Activated naive CD4-positive, alpha-beta T cell (primary cell): ENCODE measurements at regions not wholly inside any gene's neighbourhood (a gene's known extent, or its start where the extent isn't known, plus 50 kb on each side); places are given as distances from the start of the nearest gene placed in this dataset.
"Not testable (repeated sequence)": the region's sequence is repeated elsewhere in the genome, so short reads cannot be mapped to it uniquely, and the experiment has no call there.

Experiments
- DNase-seq, 4 experiments: peaks; one replicate each; lab custom pipeline; 2025; lab: John Stamatoyannopoulos, UW

DNA sequence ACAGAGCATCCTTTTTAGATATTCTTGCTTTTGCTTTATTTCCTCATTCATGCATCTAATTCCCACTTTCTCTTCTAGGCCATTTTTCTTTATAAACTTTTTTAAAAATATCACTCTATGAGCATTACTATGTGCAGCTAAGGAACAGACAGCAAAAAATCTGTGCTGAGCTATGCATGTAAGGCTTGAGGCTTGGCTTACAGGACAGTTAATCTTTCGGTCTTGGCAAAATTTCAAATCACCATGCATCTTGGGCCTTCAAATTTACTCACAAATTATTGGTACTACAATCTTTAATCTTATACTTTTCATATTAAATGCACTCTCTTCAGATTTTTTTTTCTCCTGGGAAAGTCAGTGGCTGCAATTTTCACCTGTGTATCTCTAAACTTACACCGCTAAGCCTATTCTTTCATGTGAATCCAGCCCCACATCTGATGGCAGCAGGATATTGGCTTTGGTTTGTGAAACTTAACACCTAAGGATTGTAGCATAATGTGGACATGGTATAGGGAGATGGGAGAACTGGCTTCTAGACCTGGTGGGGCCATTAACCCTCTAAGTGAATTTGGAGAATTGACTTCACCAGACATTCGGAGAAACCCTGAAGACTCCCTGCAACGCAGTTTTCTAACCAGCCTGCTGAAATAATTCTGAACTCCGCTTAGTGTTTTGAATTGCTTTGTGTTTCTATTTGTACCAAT, 278.3 kb downstream of the SPRY1 start:
- no peak for DNase-seq

DNA sequence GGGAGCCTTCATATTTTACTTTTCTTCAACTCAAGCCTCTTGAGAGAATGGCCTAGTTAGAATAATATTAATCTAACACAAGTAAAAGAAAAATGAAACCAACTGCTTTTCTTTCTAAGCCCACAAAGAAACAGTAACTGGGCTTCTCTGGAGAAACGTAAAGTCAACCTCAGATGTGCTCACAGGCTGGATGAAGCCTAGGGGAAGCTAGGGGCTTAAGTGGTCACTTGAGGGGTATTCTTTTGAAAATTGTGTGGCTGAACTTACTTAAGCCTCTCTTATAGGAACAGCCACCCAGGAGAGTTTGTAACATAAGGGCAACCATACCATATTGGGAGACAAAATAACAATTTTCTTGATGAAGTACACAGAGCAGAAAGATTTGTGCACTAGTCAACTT, 279.0 kb downstream of the SPRY1 start:
- DNase-seq: no peak

DNA sequence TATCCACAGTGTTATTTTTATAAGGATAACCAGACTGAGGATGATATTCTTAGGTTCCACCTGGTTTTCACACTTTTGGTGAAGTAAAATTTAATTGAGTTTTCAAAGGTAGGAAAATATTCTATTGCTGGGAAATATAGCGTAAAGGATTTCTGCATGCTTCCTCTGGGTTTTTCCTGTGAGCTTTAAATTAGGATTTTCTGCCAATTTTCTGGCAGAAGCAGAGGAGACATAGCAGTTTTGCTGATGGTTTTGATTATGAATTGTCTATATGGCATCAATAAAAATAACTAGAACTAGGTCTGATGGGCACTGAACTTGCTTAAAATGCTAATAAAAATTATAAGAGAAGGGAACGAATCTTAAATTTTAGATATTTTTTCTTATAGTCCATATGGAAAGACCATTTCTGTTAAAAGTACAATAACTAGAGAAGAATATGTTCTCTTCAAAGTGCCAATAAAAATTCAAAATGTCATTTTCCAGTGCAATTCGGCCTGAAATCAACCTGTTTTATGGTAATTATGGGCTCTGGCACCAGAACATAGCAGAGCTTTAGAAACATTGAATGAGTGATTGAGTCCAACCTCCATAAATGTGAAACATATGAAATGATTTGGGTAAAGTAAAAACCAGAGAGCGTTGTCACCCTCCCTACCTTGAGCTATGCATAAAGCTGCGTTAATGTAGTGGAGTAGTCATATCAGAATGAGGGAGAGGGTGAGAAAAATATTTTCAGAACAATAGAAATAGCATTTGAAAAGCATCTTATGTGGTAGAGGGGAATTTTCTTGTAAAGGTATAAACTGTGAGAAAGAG, 279.7 kb downstream of the SPRY1 start:
- no peak for DNase-seq

DNA sequence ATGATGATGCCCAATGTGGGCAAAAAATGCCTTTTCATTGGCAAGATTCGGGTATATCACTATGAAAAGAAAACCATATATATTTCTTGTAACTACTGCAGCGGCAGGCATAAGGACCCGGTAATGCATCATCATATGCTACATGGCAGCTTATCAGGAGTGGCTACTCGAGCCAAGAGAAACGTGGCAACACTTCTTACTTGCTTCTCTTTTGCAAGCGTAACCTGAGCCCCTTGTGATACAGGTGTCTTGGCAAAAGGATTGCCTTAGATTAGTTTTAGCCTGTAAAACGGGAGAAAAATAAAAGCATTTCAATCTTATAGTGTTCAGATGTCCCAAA, 280.3 kb downstream of the SPRY1 start:
- no peak for DNase-seq

DNA sequence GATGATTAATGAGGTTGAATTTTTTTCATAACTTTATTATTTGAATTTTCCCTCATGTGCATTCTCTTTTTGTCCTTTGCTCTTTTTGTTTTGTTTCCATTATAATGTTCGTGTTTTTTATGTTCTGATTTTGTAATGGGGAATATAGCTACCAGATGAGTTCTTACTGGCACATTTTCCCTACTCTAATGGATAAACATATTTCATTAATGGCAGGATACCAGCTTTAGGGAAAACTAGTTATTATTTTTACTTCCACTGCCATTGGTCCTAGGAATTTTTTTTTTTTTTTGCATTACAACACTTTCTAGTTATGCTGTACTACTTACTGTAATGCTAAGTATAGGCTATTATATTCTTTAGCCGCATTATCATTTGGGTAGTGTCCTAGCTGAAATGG, 286.3 kb downstream of the SPRY1 start:
- DNase-seq: no peak

DNA sequence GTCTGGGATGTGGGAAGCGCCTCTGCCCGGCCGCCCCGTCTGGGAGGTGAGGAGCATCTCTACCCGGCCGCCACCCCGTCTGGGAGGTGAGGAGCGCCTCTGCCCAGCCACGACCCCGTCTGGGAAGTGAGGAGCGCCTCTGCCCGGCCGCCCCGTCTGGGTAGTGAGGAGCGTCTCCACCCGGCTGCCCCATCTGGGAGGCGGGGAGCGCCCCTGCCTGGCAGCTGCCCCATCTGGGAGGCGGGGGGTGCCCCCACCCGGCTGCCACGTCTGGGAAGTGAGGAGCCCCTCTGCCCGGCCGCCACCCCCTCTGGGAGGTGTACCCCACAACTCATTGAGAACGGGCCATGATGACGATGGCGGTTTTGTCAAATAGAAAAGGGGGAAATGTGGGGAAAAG, 288.3 kb downstream of the SPRY1 start:
- not testable (repeated sequence) for DNase-seq

DNA sequence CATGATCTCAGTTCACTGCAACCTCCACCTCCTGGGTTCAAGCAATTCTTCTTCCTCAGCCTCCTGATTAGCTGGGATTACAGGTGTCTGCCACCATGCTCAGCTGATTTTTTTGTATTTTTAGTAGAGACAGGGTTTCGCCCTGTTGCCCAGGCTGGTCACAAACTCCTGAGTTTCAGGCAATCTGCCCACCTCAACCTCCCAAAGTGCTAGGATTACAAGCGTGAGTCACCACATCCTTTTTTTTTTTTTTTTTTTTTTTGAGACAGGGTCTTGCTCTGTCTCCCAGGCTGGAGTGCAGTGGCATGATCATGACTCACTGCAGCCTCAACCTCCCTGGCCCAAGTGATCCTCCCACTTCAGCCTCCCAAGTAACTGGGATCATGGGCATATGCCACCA, 298.9 kb downstream of the SPRY1 start:
- DNase-seq: not testable (repeated sequence)

DNA sequence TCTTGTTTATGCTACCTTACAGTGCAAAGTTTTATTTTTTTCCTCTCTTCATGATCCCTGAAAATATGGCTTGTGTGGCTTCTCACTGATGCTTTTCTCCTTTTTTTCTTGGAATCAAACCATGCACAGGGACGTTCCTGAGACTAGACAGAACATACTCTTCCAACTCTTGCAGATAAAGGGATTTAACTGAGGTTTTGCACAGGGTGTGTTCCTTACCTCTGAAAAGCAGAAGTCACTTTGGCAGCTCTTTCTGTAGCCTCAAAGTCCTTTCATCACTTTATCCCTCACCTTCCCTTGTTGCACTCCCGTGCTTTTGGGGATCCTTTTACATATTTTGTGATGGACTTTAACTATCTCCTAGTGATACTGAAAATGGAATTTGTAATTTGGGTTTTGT, 300.1 kb downstream of the SPRY1 start:
- DNase-seq: no peak

DNA sequence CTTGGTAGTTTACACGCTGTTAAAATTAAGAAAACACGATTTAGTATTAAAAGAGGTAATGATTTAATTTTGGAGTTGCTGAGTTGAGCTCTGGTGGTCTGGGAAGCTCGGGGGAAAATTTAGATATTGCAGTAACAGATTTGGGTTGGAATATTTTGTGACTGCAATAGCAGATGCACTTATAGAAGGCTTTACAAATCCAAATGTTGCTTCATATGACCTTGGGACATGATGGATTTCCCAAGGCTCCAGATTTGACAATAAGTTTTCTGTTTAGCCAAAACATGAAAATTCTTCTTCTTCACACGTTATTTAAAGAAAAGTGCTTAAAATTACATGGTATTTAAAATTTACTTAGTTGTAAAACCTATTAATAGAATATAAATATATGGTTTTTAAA, 302.0 kb downstream of the SPRY1 start:
- DNase-seq: no peak

DNA sequence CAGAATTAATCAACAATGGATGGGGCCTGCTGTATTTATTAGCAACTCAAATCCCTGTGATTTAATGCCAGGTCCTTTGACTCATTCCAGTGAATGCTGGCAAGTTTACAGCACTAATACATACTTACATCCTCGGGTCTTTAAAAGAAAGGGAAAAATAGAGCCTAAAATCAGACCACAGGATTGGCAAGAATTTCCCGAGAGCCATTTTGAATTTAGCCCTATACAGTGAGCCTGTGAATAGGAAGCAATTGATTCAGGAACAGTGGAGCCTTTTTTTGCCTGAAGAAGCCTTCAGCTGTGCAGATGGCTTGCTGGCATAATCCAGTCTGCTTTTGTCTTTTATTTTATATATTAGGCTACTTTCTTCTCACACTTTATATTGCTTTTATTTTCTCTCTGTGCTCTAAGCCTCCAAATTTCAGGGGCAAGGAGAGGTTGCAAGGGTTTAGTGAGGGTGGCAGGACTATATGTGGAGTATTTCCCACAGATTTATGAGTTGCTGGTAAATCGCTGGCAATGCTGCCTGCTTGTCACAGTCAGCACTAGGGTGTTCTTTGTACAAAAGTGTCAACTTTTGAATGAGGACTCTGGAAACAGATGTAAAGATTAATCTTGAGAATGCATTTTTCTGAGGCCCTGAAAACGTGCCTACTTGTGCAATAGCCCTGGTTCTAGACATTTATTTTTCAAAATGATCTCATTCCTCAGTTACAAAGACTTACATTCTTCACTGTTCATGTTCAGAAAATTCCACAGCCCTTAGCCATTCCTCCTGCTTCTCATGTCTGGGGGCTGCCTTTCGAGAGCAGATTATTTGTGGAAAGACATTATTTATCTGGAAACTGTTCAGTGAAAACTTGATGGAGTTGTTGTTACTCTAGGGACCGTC, 303.5 kb downstream of the SPRY1 start:
- DNase-seq: no peak

DNA sequence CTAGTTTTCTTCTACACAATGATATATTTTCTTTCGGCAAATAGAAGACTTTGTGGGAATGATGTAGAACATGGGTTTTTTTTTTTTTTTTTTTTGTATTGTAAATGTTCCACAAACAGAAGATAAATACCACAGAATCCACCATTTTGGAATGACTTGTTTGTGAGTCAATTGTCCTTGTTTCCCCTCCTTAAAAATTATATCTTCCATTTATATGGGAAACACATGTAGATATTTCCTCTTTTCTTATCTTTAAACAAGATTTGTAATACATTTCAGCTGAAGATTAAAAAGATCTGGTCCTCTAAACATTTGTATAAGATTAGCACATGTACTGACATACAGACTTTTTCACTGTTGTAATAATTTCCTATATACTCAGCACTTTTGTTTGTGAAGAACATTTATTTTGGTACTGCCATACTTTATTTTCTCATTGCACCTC, 304.6 kb downstream of the SPRY1 start:
- no peak for DNase-seq

DNA sequence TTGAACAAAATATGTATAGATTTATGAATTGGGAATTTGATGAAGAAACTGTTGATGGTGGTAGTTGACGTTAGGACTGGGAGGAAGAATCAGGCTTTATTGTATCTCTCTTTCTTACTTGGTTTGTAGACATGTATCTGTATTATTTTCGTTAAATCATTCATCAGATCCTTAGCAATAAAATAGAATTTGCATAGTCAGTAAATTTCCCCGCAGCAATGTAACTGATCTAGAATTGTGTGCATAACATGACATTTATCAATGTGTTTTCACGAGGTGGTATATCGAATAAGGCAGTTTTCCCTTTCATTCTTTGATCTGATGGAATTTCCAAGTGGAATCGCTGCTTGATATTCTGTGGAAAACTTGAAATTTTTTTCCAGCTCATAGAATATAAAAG, 308.8 kb downstream of the SPRY1 start:
- DNase-seq: no peak

DNA sequence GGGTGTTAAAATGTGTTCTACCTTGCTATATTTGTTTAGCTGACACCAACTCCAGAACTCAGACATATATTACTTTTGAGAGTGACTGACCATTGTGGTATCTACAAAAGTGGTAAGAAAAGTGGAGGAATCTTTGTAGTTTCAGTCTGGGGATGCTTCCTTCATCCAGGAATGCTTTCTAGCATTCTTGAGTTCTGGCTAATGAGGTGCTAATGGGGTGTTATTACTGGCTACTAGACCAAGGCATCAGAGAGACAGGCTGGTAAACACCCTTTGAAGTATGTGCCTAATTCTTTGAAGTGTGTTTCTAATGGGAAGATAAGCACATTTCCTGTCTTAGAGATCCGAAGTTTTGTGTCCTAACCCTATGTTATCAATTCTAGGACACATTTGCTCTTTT, 310.4 kb downstream of the SPRY1 start:
- no peak for DNase-seq

DNA sequence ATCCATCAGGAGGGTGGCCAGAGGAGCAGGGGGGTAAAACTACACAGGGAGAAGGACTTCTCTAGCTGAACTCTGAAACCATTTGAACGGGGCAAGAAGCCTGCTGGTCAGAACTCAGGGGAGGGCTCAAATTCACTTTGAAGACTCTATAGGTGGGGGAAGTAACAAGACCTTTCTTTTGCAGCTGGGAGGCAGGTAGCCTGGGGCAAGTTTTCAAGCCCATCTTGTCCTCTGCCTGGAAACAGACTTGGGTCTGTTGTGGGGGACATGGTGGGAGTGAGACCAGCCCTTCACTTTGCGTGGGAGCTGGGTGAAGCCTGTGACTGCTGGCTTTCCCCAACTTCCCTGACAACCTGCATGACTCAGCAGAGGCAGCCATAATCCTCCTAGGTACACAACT, 312.3 kb downstream of the SPRY1 start:
- no peak for DNase-seq

DNA sequence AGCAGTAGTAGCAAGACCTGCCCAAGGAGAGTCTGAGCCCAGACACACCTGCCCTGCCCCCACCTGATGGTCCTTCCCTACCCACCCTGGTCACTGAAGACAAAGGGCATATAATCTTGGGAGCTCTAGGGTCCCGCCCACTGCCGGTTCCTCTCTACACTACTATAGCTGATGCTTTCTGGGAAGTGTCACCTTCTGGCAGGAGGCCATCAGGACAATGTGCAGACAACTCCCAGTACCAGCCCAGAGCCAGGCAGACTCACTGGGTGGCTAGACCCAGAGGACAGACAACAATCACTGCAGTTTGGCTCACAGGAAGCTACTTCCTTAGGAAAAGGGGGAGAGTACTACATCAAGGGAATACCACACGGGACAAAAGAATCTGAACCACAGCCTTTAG, 312.7 kb downstream of the SPRY1 start:
- no peak for DNase-seq

DNA sequence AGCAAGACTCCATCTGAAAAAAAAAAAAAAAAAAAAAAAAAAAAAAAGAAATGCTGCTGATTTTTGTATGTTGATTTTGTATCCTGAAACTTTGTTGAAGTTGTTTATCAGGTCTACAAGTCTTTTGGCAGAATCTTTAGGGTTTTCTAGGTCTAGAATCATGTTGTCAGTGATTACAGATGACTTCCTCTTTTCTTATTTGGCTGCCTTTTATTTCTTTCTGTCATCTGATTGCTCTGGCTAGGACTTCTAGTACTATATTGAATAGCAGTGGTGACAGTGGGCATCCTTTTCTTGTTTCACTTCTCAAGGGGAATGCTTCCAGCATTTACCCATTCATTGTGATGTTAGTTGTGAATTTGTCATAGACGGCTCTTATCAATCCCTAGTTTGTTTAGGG, 334.4 kb downstream of the SPRY1 start:
- DNase-seq: no peak

DNA sequence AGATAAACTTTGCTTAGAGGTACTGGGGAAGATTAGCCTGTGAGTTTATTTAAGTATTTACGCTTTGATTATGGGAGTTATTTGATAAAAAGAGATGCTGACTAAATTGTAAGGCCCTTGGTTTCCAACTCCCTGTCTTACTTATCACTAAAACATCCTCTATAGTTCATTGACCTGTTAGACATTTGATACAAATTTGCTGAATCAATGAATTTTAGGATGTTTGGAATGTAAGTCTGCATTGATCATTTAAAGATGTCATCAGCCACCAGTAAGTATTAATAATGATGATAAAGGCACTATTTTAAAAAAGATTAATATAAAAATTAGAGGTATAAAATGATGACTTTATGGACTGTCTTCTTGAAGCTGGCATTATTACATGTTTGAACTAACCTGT, 340.6 kb downstream of the SPRY1 start:
- no peak for DNase-seq

DNA sequence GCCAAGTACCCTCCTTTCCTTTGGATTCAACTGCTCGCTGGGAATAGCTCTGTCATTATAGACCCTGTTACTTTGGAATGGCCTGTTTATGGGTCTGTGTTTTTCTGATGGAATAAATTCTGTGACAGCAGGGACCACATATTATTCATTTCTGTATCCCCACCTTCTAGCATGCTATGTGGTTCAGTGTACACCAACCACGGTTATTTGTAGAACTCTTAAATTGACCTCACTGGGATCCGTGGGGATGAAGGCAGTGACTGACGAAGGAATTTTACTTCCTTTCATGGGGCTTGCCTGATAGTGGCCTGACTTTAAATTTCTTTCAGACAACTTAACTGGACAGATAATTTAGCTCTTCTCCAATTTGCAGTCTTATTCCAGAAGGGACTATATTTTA, 343.2 kb downstream of the SPRY1 start:
- no peak for DNase-seq

DNA sequence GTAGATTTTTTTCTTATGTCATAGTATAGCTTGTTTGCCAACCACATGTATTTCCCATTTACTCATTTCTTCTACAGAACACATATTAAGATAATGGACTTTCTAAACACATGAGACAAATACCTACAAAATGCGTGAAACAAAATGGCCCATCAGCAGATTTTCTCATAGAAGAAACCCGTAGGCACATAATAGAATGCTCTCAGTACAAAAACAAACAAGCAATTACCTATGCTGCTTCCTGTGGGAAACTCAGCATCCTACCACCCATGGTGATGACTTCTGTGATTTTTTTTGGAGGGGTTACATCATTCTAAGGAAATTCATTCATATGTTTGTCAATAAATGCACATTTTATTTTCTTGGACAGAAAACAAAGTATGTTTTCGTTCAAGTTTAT, 343.6 kb downstream of the SPRY1 start:
- no peak for DNase-seq

DNA sequence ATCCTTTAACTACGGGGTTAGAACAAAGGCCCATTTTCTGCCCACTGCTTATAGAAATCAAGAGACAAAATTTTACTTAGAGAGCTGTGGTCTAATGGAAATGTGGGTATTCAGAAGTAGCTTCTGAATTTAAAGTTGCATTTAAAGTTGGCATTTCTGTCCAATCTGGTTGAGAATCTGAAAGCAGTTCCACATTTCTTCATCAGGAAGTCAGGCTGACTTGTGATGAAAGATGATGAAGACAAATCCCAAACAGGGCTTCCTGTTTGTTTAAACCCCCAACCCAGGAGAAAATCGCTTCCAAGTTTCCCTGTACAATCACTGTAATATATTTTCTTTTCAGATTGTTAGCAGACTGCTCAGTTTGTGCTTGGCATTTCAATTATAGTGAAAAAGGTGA, 345.3 kb downstream of the SPRY1 start:
- DNase-seq: no peak

DNA sequence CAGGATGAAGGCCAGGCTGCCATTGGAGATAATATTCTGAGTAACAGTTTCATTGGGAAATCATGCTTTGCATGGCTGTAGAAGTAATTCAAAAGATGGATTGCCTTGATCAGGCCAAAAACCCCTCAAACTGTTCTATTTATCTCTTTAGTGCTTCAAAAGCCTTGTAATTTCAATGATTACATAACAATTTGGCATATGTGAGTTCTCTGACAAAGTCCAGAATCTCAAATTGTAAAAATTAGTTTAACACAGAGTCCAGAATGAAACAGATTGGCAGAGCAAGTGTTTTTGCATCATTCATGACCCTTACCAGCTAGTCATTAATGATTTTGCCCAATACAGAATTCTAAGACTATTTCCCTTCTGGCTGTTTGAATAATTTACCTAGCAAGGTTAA, 347.3 kb downstream of the SPRY1 start:
- DNase-seq: no peak

DNA sequence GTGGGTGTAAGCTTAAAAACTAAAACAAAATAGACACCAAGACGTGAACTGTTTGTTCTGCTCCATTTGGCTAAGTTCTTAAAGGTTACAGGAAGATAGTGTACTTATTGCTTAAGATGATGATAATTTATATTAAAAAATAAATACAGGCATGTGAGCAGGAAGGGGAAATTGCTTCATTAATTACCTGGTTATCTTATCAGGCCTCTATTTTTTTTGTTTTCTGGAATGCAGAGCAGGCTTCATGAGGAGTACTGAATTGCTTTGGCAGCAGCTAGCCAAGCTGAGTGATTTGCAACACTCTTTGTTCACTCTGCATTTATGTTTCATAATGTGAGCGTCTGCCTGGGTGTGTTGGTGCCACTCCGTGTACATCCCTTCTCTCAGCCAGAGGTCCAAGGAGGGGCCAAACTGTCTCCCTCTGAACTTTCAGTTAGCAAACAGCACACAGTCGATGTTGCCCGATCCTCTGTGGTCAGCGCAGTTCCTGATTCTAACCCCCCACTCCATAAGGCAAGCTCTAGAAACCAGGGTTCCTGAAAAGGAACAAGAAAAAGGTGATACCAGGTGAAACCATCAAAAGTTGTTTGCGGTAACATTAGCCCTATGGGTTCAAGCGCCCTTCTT, 348.2 kb downstream of the SPRY1 start:
- DNase-seq: no peak
